Aorta (tissue), 5 donors: ENCODE measurements at regions not wholly inside any gene's neighbourhood (a gene's known extent, or its start where the extent isn't known, plus 50 kb on each side); places are given as distances from the start of the nearest gene placed in this dataset.

Source experiments
- ATAC-seq: fragments of 200-7000 bp; cut with Tn5 transposase; one replicate; pipeline ENCODE4 v1.9.1; 2022; ENCODE audit warnings: moderate library complexity; ENCODE audit not compliant: low FRiP score
- DNase-seq, 2 donors: peaks; one replicate each; pipeline ENCODE4 v3.0.0-alpha.2; 2020
- H3K27ac ChIP-seq, 2 donors: one replicate each; pipeline ENCODE4 v1.5.1; 2013; ENCODE audit warnings: low read length in 2 of 2, mild to moderate bottlenecking in 2 of 2, moderate library complexity in 2 of 2, control low read depth in 1 of 2, inconsistent platforms in 1 of 2, low read depth in 1 of 2
- H3K27me3 ChIP-seq, 2 donors: one replicate each; pipeline ENCODE4 v1.6.1; 2013; ENCODE audit warnings: control low read depth in 1 of 2, low read length in 1 of 2, mild to moderate bottlenecking in 1 of 2, moderate library complexity in 1 of 2; ENCODE audit not compliant: insufficient read depth in 2 of 2, control insufficient read depth in 1 of 2
- H3K36me3 ChIP-seq, 2 donors: one replicate each; pipeline ENCODE4 v1.6.1; 2013; ENCODE audit warnings: control low read depth in 1 of 2, low read length in 1 of 2, mild to moderate bottlenecking in 1 of 2; ENCODE audit not compliant: insufficient read depth in 2 of 2, control insufficient read depth in 1 of 2
- H3K4me1 ChIP-seq, 2 donors: one replicate each; pipeline ENCODE4 v1.6.1; 2013; ENCODE audit warnings: low read length in 2 of 2, control low read depth in 1 of 2, mild to moderate bottlenecking in 1 of 2, moderate library complexity in 1 of 2; ENCODE audit not compliant: insufficient read depth in 2 of 2, control insufficient read depth in 1 of 2
- H3K4me3 ChIP-seq, 2 donors: one replicate each; pipeline ENCODE4 v1.5.1; 2013; ENCODE audit warnings: low read length in 2 of 2, control low read depth in 1 of 2, mild to moderate bottlenecking in 1 of 2
- H3K9me3 ChIP-seq: one replicate; pipeline ENCODE4 v1.6.1; 2013; ENCODE audit warnings: mild to moderate bottlenecking, low read length; ENCODE audit not compliant: control insufficient read depth
- WGBS, 2 donors: extraction: QIAGEN DNeasy Blood & Tissue Kit; methylation state at CpG; one replicate each; pipeline ENCODE4 v1.1.7; 2013; 5-methylcytosine and 5-hydroxymethylcytosine counted together
- intact Hi-C, 2 donors: fragments of 100-400 bp; cut with DNase I; formaldehyde crosslinking; loops; one replicate each; pipeline versions ENCODE4 v1.14.2 to v1.15.0; 2022
- donor health status: healthy with polysubstance abuse.
- donor health status: Bipolar disorder and iron deficiency.
- donor health status: DM: no; HTN: no; CAD: no.
- donor health status: DM: no; HTN: no; CAD: no.
- donor health status: DM: yes; HTN: yes; CAD: no.

DNA sequence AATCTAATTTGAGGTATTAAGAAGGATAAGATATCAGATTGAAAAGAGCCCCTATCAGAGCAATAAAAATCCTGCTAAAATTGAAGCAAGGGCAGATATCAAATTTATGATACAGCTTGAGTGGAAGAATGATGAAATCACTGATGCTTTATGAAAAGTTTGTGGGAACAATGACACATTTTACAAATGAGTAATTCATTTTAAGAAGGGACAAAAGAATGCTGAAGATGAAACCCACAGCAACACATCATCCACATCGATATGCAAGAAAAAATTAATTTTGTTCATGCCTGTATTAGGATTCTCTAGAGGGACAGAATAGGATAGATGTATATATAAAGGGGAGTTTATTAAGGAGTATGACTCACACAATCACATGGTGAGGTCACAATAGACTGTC is 355.6 kb upstream of the GYPC start:
- Histone ChIP-seq H3K9me3 (no peaks in the 10 kb centered on the region), H3K36me3 (no peaks in the 10 kb centered on the region), H3K27me3 (no peaks in the 10 kb centered on the region), H3K4me1 (no peaks in the 10 kb centered on the region), H3K4me3 (no peak overlapping the region), H3K27ac (no peak overlapping the region)
- WGBS, 2 donors, result 91 to 95% methylated on average over 1 of the region's 1 CpG
- intact Hi-C loops, result no loop called here
- no peak for DNase-seq
- ATAC-seq, result no peak

GRCh38 chr2:126302043-126302442 is 353.9 kb upstream of the GYPC start:
- 60 to 70% methylated on average over 3 of the region's 3 CpGs for WGBS, 2 donors
- intact Hi-C loops, result no loop called here
- H3K4me3 ChIP-seq, result no peak overlapping the region

DNA sequence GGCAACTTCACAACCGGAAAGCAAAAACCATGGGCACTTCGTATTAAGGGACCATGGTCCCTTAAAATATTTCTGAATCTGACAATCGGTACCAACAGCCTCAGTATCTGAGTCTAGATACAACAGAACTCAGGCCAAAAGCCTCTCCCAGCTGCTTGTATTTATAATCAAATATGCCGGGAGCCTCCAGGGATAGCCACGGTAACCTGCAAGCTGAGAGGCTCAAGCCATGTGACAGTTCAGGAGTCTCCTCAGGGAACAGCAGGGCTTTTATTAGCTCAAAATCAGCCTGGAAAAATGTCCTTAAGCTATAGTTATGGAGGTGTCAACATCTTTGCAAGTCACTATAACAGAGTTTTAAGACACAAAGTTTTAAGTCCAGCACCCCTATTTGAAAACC is 352.8 kb upstream of the GYPC start:
- no peaks in the 10 kb centered on the region for H3K4me1 ChIP-seq
- H3K4me3 ChIP-seq, result no peak overlapping the region
- intact Hi-C loops, result no loop called here
- no peaks in the 10 kb centered on the region for H3K9me3 ChIP-seq
- H3K27me3 ChIP-seq, result no peaks in the 10 kb centered on the region
- no peaks in the 10 kb centered on the region for H3K36me3 ChIP-seq
- ATAC-seq, result no peak
- WGBS, 2 donors, result 61 to 69% methylated on average over 5 of the region's 5 CpGs
- H3K27ac ChIP-seq, result no peak overlapping the region
- DNase-seq, result no peak

More at GRCh38 chr2:126302043-126302442, 353.9 kb upstream of the GYPC start:
- ATAC-seq (no peak), DNase-seq (no peak)
- no peaks in the 10 kb centered on the region for H3K9me3 ChIP-seq
- H3K27me3 ChIP-seq, result no peaks in the 10 kb centered on the region
- H3K36me3 ChIP-seq, result no peaks in the 10 kb centered on the region
- no peaks in the 10 kb centered on the region for H3K4me1 ChIP-seq
- no peak overlapping the region for H3K27ac ChIP-seq

GRCh38 chr2:126304154-126304553 is 351.8 kb upstream of the GYPC start:
- 41 to 49% methylated on average over 2 of the region's 2 CpGs for WGBS, 2 donors
- H3K4me3 ChIP-seq, result no peak overlapping the region
- no peak for DNase-seq
- no peak overlapping the region for H3K27ac ChIP-seq
- H3K9me3 ChIP-seq, result no peaks in the 10 kb centered on the region
- no peak for ATAC-seq
- no peaks in the 10 kb centered on the region for H3K36me3 ChIP-seq
- no peaks in the 10 kb centered on the region for H3K4me1 ChIP-seq
- intact Hi-C loops, result no loop called here
- H3K27me3 ChIP-seq, result no peaks in the 10 kb centered on the region

DNA sequence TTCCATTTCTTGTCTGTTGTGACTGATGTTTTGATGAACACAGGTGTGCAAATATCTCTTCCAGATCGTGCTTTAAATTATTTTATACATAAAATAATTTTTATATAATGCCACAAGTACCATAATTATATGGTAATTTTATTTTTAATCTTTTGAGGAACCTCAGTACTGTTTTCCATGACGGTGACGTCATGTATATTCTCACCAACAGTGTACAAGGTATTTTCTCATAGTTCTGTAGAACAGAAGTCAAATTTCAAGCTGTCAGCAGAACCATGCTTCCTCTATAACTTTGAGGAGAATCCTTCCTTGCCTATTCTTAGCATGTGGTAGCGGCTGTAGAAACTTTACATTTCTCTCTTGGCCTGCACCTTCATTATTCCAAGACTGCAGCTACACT is 349.4 kb upstream of the GYPC start:
- H3K27me3 ChIP-seq, result no peaks in the 10 kb centered on the region
- H3K4me1 ChIP-seq, result no peaks in the 10 kb centered on the region
- no peaks in the 10 kb centered on the region for H3K36me3 ChIP-seq
- ATAC-seq (no peak), DNase-seq (no peak)
- intact Hi-C loops, result no loop called here
- no peak overlapping the region for H3K27ac ChIP-seq
- no peak overlapping the region for H3K4me3 ChIP-seq
- 87 to 92% methylated on average over 4 of the region's 4 CpGs for WGBS, 2 donors
- H3K9me3 ChIP-seq, result no peaks in the 10 kb centered on the region

DNA sequence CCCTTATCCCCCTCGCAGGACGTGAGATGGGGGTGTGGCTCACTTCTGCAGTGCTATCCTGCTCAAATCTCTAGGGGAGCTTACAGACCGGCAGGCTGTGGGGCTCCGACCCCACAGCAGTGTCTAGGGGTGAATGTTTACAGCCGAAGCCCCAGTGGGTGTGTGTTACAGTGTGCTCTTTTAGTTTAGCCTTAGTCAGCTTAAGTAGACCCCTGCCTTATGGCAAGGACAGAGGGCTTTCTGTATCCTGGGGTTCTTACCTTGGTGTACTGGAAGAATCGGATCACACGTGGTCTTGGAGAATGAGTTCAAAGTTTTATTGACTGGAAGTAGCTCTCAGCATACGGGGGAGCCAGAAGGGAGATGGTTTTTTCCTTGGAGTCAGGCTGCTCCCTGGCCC is 348.2 kb upstream of the GYPC start:
- no peaks in the 10 kb centered on the region for H3K36me3 ChIP-seq
- no peak for ATAC-seq
- 61 to 75% methylated on average over 8 of the region's 8 CpGs for WGBS, 2 donors

GRCh38 chr2:126309185-126309584 is 346.8 kb upstream of the GYPC start:
- Histone ChIP-seq H3K36me3 (no peaks in the 10 kb centered on the region), H3K27me3 (no peaks in the 10 kb centered on the region), H3K4me3 (no peak overlapping the region), H3K9me3 (no peaks in the 10 kb centered on the region), H3K4me1 (no peaks in the 10 kb centered on the region), H3K27ac (no peak overlapping the region)
- DNase-seq (no peak), ATAC-seq (no peak)
- intact Hi-C loops, result no loop called here
- WGBS, 2 donors, result 88 to 90% methylated on average over 2 of the region's 2 CpGs

More for the DNA sequence above, 348.2 kb upstream of the GYPC start:
- no peak overlapping the region for H3K27ac ChIP-seq
- no peaks in the 10 kb centered on the region for H3K27me3 ChIP-seq
- no peaks in the 10 kb centered on the region for H3K4me1 ChIP-seq
- H3K9me3 ChIP-seq, result no peaks in the 10 kb centered on the region
- intact Hi-C loops, result no loop called here
- DNase-seq, result no peak
- no peak overlapping the region for H3K4me3 ChIP-seq

GRCh38 chr2:126312579-126312978 is 343.4 kb upstream of the GYPC start:
- ATAC-seq, result no peak
- H3K4me3 ChIP-seq, result no peak overlapping the region

DNA sequence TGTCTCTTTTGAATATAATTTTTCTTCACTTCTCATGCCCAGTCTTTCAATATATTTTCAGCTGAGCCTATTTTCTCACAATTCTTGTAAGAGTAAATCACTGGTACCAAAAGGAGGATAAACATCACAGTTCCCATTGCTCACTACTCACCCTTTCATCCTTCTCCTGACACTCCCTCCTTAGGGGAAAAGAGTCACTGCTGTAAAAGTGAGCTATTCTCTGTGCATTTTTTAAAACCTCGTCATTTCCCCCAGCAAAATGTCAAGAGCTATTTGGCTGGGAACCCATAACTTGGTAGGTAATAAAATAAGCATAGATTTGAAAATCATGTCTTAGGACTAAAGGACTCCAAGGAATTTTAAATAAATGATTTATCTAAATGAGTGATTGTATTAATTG is 340.1 kb upstream of the GYPC start:
- no peak for ATAC-seq
- intact Hi-C loops, result no loop called here

More at GRCh38 chr2:126312579-126312978, 343.4 kb upstream of the GYPC start:
- 81 to 93% methylated on average over 5 of the region's 5 CpGs for WGBS, 2 donors
- Histone ChIP-seq H3K9me3 (no peaks in the 10 kb centered on the region), H3K36me3 (no peaks in the 10 kb centered on the region), H3K4me1 (no peaks in the 10 kb centered on the region), H3K27me3 (no peaks in the 10 kb centered on the region), H3K27ac (no peak overlapping the region)
- intact Hi-C loops, result no loop called here
- DNase-seq, result no peak

More for the DNA sequence above, 340.1 kb upstream of the GYPC start:
- H3K4me1 ChIP-seq, result no peaks in the 10 kb centered on the region
- H3K27ac ChIP-seq, result no peak overlapping the region
- H3K4me3 ChIP-seq, result no peak overlapping the region
- H3K36me3 ChIP-seq, result no peaks in the 10 kb centered on the region
- H3K27me3 ChIP-seq, result no peaks in the 10 kb centered on the region
- H3K9me3 ChIP-seq, result no peaks in the 10 kb centered on the region
- DNase-seq, result no peak
- WGBS, 2 donors, result 19 to 36% methylated on average over 1 of the region's 1 CpG
